ENCODE measurements at regions not wholly inside any gene's neighbourhood (a gene's known extent, or its start where the extent isn't known, plus 50 kb on each side); places are given as distances from the start of the nearest gene placed in this dataset.

DNA sequence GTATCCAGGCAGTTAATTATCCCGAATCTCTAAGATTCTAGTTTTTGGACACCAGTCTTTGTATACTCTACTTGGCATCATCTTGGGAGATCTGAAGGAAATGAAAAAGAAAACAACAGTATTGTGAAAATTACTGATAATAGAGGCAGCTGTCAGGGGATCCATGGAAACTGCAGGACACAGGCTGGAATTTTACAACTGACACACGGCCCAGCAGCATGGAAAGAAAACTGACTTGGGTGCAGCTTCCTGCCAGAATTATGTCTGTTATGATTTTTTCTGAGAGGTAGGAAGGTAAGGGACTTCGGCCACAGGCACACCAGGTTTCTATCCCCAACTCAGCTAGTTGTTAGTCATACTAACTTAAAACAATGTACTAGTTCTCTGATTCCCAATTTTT, 57.7 kb upstream of the ERBB4 start:
- no peak for DNase-seq

DNA sequence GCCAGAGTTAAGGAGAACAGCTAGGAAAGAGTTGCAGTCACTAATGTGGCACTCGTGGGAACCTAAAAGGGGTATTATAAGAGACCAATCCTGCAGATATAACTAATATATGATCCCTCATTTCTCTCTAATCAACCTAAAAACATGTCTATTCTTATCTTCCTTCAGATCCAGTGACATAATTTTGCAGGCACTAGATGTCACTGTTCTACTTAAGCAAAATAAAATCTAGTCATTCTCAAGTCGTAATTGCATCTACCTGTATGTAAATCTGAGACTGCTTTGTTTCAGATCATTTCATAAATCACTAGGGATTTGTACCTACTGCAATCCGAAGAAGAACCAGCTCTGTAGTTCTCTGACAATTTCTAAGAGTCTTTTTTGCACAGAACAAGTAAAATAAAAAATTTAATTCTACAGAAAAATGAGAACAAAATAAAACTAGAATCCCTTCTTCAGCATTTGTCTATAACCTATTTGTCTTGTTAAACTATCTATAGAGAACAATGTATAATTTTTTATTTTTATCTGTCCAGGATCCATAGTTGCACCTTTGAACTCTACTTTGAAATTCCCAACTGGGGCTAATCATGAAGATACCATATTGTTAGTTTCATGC, 56.5 kb upstream of the ERBB4 start:
- DNase-seq: no peak

DNA sequence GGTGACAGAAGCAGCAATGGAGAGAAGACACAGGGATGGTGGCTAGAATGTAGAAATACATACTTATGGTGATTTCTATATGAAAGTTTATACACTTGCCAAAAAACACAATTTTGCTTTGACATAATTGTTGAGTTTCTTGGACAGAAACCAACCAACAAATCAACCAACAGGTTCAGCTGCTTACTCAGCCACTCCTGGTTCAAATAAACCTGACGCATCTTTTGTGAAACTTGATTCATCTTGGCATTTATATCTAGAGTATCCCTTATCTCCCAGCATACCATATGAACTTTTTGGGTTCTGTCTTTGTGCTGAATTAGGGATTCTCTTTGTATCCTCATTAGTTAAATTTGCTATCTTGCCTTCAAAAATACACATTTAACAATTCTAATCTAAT, 54.1 kb upstream of the ERBB4 start:
- DNase-seq: no peak
